Activated effector memory CD4-positive, alpha-beta T cell treated with anti-CD3 and anti-CD28 coated beads, Interleukin-2, amount 50 U/mL, for 16 hours (primary cell): ENCODE measurements at regions not wholly inside any gene's neighbourhood (a gene's known extent, or its start where the extent isn't known, plus 50 kb on each side); places are given as distances from the start of the nearest gene placed in this dataset.
"Not testable (repeated sequence)": the region's sequence is repeated elsewhere in the genome, so short reads cannot be mapped to it uniquely, and the experiment has no call there.

Experiments
- DNase-seq: peaks from one replicate; pipeline ENCODE4 v3.0.0-alpha.2; 2020

GRCh38 chr14:47961634-47962033 is 286.2 kb upstream of the MDGA2 start:
- DNase-seq = no peak

- DNase-seq = no peak
These were observed 284.3 kb upstream of the MDGA2 start for GRCh38 chr14:47959740-47960139.

- DNase-seq = no peak
These were observed 273.6 kb upstream of the MDGA2 start for GRCh38 chr14:47949006-47949405.

GRCh38 chr14:47935332-47935731 is 259.9 kb upstream of the MDGA2 start:
- no peak for DNase-seq

- DNase-seq = no peak
These were observed 253.9 kb upstream of the MDGA2 start for GRCh38 chr14:47929334-47929733.

- no peak for DNase-seq
These were observed 245.7 kb upstream of the MDGA2 start for GRCh38 chr14:47921133-47921532.

- no peak for DNase-seq
These were observed 244.6 kb upstream of the MDGA2 start for GRCh38 chr14:47919997-47920396.

- DNase-seq = no peak
These were observed 244.0 kb upstream of the MDGA2 start for GRCh38 chr14:47919334-47919846.

- no peak for DNase-seq
These were observed 242.0 kb upstream of the MDGA2 start for GRCh38 chr14:47917344-47917954.

GRCh38 chr14:47901141-47901540 is 225.7 kb upstream of the MDGA2 start:
- DNase-seq = not testable (repeated sequence)

- no peak for DNase-seq
These were observed 224.3 kb upstream of the MDGA2 start for GRCh38 chr14:47899685-47900084.

GRCh38 chr14:47874350-47874749 is 198.9 kb upstream of the MDGA2 start:
- no peak for DNase-seq

- DNase-seq = no peak
These were observed 197.2 kb upstream of the MDGA2 start for GRCh38 chr14:47872588-47872987.

GRCh38 chr14:47863441-47863840 is 188.0 kb upstream of the MDGA2 start:
- DNase-seq = no peak

GRCh38 chr14:47857646-47858045 is 182.2 kb upstream of the MDGA2 start:
- DNase-seq = no peak

GRCh38 chr14:47852278-47852677 is 176.9 kb upstream of the MDGA2 start:
- no peak for DNase-seq

GRCh38 chr14:47846008-47846407 is 170.6 kb upstream of the MDGA2 start:
- no peak for DNase-seq

- no peak for DNase-seq
These were observed 167.8 kb upstream of the MDGA2 start for GRCh38 chr14:47843236-47843635.

- DNase-seq = no peak
These were observed 157.6 kb upstream of the MDGA2 start for GRCh38 chr14:47833011-47833410.

- no peak for DNase-seq
These were observed 151.4 kb upstream of the MDGA2 start for GRCh38 chr14:47826809-47827208.

GRCh38 chr14:47822326-47822725 is 146.9 kb upstream of the MDGA2 start:
- DNase-seq = no peak

GRCh38 chr14:47821135-47821534 is 145.7 kb upstream of the MDGA2 start:
- no peak for DNase-seq

- no peak for DNase-seq
These were observed 115.1 kb upstream of the MDGA2 start for GRCh38 chr14:47790477-47790876.

GRCh38 chr14:47785058-47785457 is 109.7 kb upstream of the MDGA2 start:
- DNase-seq = no peak

- no peak for DNase-seq
These were observed 103.2 kb upstream of the MDGA2 start for GRCh38 chr14:47778631-47779030.
